HPDE6-E6E7 (cell line): ENCODE measurements at regions not wholly inside any gene's neighbourhood (a gene's known extent, or its start where the extent isn't known, plus 50 kb on each side); places are given as distances from the start of the nearest gene placed in this dataset.
A peak's percentile ranks its signal among the peaks of the same experiment; 100 is the strongest.
"Not testable (repeated sequence)": the region's sequence is repeated elsewhere in the genome, so short reads cannot be mapped to it uniquely, and the experiment has no call there.

Experiments
- DNase-seq: peaks from one replicate; pipeline ENCODE4 v3.0.0; 2011; ENCODE audit warnings: missing footprints; ENCODE audit errors: extremely low spot score

GRCh38 chr2:3899536-3900155 lies 196.3 kb downstream of the DCDC2C start:
- DNase-seq: no peak

GRCh38 chr2:3902131-3902530 lies 198.8 kb downstream of the DCDC2C start:
- no peak for DNase-seq

GRCh38 chr2:3904061-3904460 lies 200.7 kb downstream of the DCDC2C start:
- no peak for DNase-seq

GRCh38 chr2:3908498-3908897 lies 205.1 kb downstream of the DCDC2C start:
- DNase-seq: not testable (repeated sequence)

- DNase-seq: no peak
Measured at GRCh38 chr2:3911882-3912455, 208.6 kb downstream of the DCDC2C start.

- DNase-seq: no peak
Measured at GRCh38 chr2:3913166-3913565, 209.8 kb downstream of the DCDC2C start.

GRCh38 chr2:3914241-3914640 lies 210.9 kb downstream of the DCDC2C start:
- no peak for DNase-seq

- DNase-seq: no peak
Measured at GRCh38 chr2:3927031-3927430, 223.7 kb downstream of the DCDC2C start.

- DNase-seq: no peak
Measured at GRCh38 chr2:3929374-3929773, 226.0 kb downstream of the DCDC2C start.

- DNase-seq: no peak
Measured at GRCh38 chr2:3930246-3930645, 226.9 kb downstream of the DCDC2C start.

GRCh38 chr2:3940661-3941060 lies 237.3 kb downstream of the DCDC2C start:
- DNase-seq: no peak

- DNase-seq: no peak
Measured at GRCh38 chr2:3942841-3943240, 239.5 kb downstream of the DCDC2C start.

GRCh38 chr2:3944071-3944470 lies 240.7 kb downstream of the DCDC2C start:
- no peak for DNase-seq

- DNase-seq: no peak
Measured at GRCh38 chr2:3944841-3945240, 241.5 kb downstream of the DCDC2C start.

- DNase-seq: no peak
Measured at GRCh38 chr2:3948191-3948590, 244.8 kb downstream of the DCDC2C start.

GRCh38 chr2:3951131-3951954 lies 248.0 kb downstream of the DCDC2C start:
- DNase-seq: no peak

GRCh38 chr2:3952866-3953516 lies 249.6 kb downstream of the DCDC2C start:
- DNase-seq: no peak

- no peak for DNase-seq
Measured at GRCh38 chr2:3954261-3954660, 250.9 kb downstream of the DCDC2C start.

GRCh38 chr2:3956406-3956805 lies 253.0 kb downstream of the DCDC2C start:
- DNase-seq: no peak

- no peak for DNase-seq
Measured at GRCh38 chr2:3956892-3957291, 253.5 kb downstream of the DCDC2C start.

GRCh38 chr2:3958465-3958864 lies 255.1 kb downstream of the DCDC2C start:
- DNase-seq: no peak

GRCh38 chr2:3958969-3959368 lies 255.6 kb downstream of the DCDC2C start:
- no peak for DNase-seq

- DNase-seq: peak; percentile 15
Measured at GRCh38 chr2:3959372-3959771, 256.0 kb downstream of the DCDC2C start.
